Endothelial cell of umbilical vein (primary cell): ENCODE measurements at regions not wholly inside any gene's neighbourhood (a gene's known extent, or its start where the extent isn't known, plus 50 kb on each side); places are given as distances from the start of the nearest gene placed in this dataset.

ENCODE experiments used
- EZH2 ChIP-seq: IDR thresholded peaks from 2 replicates; pipeline ENCODE4 v1.6.1; 2012; ENCODE audit warnings: borderline replicate concordance, low read depth, mild to moderate bottlenecking, moderate library complexity, low read length, inconsistent platforms; ENCODE audit not compliant: severe bottlenecking
- JUN ChIP-seq: IDR thresholded peaks from 2 replicates; pipeline ENCODE4 v1.6.1; 2011; ENCODE audit warnings: borderline replicate concordance, low read depth; ENCODE audit not compliant: insufficient read length, insufficient read depth
- POLR2A ChIP-seq: IDR thresholded peaks from 2 replicates; pipeline ENCODE4 v1.6.1; 2012; ENCODE audit warnings: low read depth, mild to moderate bottlenecking, control low read depth, low read length
- POLR2AphosphoS5 ChIP-seq: IDR thresholded peaks from 2 replicates; pipeline ENCODE4 v1.6.1; 2012; ENCODE audit warnings: low read depth, mild to moderate bottlenecking, control low read depth, low read length, moderate library complexity; ENCODE audit not compliant: insufficient read depth
- TF ChIP-seq, protein P1 (sequence below), 2 donors: IDR thresholded peaks; 1 replicate in 1 of 2; 2 replicates in 1 of 2; pipeline ENCODE4 v1.5.1; 2011; ENCODE audit warnings: low read length in 2 of 2, mild to moderate bottlenecking in 2 of 2, moderate library complexity in 2 of 2, control low read depth in 1 of 2, inconsistent platforms in 1 of 2, low read depth in 1 of 2; ENCODE audit not compliant: insufficient read depth in 1 of 2; ENCODE audit errors: extremely low read depth in 1 of 2
- TF ChIP-seq, protein P2 (sequence below): IDR thresholded peaks from 2 replicates; pipeline ENCODE4 v1.6.1; 2011; ENCODE audit not compliant: insufficient read depth, insufficient read length

- TF ChIP-seq, protein P1, sequence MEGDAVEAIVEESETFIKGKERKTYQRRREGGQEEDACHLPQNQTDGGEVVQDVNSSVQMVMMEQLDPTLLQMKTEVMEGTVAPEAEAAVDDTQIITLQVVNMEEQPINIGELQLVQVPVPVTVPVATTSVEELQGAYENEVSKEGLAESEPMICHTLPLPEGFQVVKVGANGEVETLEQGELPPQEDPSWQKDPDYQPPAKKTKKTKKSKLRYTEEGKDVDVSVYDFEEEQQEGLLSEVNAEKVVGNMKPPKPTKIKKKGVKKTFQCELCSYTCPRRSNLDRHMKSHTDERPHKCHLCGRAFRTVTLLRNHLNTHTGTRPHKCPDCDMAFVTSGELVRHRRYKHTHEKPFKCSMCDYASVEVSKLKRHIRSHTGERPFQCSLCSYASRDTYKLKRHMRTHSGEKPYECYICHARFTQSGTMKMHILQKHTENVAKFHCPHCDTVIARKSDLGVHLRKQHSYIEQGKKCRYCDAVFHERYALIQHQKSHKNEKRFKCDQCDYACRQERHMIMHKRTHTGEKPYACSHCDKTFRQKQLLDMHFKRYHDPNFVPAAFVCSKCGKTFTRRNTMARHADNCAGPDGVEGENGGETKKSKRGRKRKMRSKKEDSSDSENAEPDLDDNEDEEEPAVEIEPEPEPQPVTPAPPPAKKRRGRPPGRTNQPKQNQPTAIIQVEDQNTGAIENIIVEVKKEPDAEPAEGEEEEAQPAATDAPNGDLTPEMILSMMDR (IDR thresholded peaks at IDR 0.05; ENCODE audit: extremely low read depth in 1 of 2, insufficient read depth in 1 of 2, low read depth in 1 of 2, low read length in 2 of 2) = no peak
- TF ChIP-seq POLR2A (no peak), EZH2 (no peak), POLR2AphosphoS5 (no peak), JUN (no peak)
- TF ChIP-seq, protein P2, sequence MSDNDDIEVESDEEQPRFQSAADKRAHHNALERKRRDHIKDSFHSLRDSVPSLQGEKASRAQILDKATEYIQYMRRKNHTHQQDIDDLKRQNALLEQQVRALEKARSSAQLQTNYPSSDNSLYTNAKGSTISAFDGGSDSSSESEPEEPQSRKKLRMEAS = no peak
These were observed 441.8 kb downstream of the LRATD1 start for GRCh38 chr2:15074319-15074718.
